ENCODE measurements at regions not wholly inside any gene's neighbourhood (a gene's known extent, or its start where the extent isn't known, plus 50 kb on each side); places are given as distances from the start of the nearest gene placed in this dataset.

DNA sequence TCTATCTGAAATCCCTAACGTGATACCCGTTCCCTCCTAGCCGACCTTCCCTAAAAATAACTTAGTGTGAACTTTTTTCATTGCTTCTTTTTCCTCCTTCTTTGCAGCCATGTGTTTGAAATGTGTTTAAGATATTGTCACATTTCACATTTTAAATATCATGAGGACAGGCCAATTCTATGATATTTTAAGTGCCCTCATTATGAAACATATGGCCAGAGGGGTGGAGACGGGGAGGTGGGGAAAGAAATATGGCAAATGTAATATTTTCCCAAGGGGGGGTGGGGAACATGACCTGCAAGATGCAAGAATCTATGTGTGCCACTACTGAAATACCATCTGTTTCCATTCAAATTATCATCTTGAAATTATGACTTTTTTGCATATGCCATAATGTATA is 1039.2 kb downstream of the AGBL1 start:
- in situ Hi-C loops (cut with HindIII; ENCODE audit: low pct_unique_long_range_greater_than_20kb, low sequenced_read_pairs) = no loop called here
- intact Hi-C loops (cut with micrococcal nuclease; ENCODE audit: unreplicated experiment) = no loop called here
- Histone ChIP-seq H3K4me3 (ENCODE audit: low read depth in 2 of 2, low read length in 2 of 2) (no peak overlapping the region), H3K27me3 (ENCODE audit: control insufficient read depth, insufficient read depth, low read length) (no peaks in the 10 kb centered on the region), H3K9me3 (ENCODE audit: control insufficient read depth, insufficient read depth, low read depth, low read length) (no peaks in the 10 kb centered on the region), H3K4me1 (ENCODE audit: control insufficient read depth, insufficient read depth, low read length) (no peaks in the 10 kb centered on the region), H3K36me3 (ENCODE audit: control insufficient read depth, insufficient read depth, low read length) (no peaks in the 10 kb centered on the region), H3K27ac (ENCODE audit: low read length) (no peak overlapping the region)
- CTCF ChIA-PET = no interaction called here
- POLR2A ChIA-PET = no interaction called here
- DNase-seq (ENCODE audit: low read depth, low spot score) (no peak), ATAC-seq (no peak)
- BruUV-seq (replicated peaks) = no TSS peak
- TF ChIP-seq, protein P1, sequence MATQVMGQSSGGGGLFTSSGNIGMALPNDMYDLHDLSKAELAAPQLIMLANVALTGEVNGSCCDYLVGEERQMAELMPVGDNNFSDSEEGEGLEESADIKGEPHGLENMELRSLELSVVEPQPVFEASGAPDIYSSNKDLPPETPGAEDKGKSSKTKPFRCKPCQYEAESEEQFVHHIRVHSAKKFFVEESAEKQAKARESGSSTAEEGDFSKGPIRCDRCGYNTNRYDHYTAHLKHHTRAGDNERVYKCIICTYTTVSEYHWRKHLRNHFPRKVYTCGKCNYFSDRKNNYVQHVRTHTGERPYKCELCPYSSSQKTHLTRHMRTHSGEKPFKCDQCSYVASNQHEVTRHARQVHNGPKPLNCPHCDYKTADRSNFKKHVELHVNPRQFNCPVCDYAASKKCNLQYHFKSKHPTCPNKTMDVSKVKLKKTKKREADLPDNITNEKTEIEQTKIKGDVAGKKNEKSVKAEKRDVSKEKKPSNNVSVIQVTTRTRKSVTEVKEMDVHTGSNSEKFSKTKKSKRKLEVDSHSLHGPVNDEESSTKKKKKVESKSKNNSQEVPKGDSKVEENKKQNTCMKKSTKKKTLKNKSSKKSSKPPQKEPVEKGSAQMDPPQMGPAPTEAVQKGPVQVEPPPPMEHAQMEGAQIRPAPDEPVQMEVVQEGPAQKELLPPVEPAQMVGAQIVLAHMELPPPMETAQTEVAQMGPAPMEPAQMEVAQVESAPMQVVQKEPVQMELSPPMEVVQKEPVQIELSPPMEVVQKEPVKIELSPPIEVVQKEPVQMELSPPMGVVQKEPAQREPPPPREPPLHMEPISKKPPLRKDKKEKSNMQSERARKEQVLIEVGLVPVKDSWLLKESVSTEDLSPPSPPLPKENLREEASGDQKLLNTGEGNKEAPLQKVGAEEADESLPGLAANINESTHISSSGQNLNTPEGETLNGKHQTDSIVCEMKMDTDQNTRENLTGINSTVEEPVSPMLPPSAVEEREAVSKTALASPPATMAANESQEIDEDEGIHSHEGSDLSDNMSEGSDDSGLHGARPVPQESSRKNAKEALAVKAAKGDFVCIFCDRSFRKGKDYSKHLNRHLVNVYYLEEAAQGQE (IDR thresholded peaks at IDR 0.05; ENCODE audit: insufficient read depth in 1 of 2, low read depth in 2 of 2, low read length in 1 of 2) = no peak
- TF ChIP-seq, protein P2, sequence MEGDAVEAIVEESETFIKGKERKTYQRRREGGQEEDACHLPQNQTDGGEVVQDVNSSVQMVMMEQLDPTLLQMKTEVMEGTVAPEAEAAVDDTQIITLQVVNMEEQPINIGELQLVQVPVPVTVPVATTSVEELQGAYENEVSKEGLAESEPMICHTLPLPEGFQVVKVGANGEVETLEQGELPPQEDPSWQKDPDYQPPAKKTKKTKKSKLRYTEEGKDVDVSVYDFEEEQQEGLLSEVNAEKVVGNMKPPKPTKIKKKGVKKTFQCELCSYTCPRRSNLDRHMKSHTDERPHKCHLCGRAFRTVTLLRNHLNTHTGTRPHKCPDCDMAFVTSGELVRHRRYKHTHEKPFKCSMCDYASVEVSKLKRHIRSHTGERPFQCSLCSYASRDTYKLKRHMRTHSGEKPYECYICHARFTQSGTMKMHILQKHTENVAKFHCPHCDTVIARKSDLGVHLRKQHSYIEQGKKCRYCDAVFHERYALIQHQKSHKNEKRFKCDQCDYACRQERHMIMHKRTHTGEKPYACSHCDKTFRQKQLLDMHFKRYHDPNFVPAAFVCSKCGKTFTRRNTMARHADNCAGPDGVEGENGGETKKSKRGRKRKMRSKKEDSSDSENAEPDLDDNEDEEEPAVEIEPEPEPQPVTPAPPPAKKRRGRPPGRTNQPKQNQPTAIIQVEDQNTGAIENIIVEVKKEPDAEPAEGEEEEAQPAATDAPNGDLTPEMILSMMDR (IDR thresholded peaks at IDR 0.05) = no peak
- no peak for TF ChIP-seq SIN3A (IDR thresholded peaks at IDR 0.05; ENCODE audit: borderline replicate concordance, insufficient read depth, low read depth, low read length)
- TF ChIP-seq POLR2AphosphoS5 (IDR thresholded peaks at IDR 0.05; ENCODE audit: low read depth, low read length) = no peak
- no peak for TF ChIP-seq TCF7L2 (IDR thresholded peaks at IDR 0.05; ENCODE audit: low read depth, low read length)

DNA sequence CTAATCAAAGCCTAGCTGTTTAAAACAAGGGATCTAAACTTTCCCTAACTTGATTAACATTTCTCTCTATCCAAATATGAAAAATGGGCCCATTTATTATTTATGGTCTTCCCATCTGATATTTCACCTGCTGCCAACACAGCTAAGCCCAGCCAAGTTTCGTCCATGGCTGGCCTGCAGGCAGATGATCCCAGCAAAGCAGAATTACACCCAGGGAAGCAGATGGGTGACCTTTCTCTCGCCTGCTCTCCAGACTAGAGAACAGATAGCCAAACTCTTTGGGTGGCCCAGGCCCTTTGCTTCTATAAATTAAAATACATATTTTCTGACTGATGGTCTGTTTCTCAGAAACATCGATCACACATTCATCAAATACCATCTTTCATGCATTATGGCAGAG is 1038.8 kb downstream of the AGBL1 start:
- intact Hi-C loops (cut with micrococcal nuclease; ENCODE audit: unreplicated experiment) (no loop called here), in situ Hi-C loops (cut with HindIII; ENCODE audit: low pct_unique_long_range_greater_than_20kb, low sequenced_read_pairs) (no loop called here)
- DNase-seq (ENCODE audit: low read depth, low spot score) (no peak), ATAC-seq (no peak)
- ChIA-PET CTCF (no interaction called here), POLR2A (no interaction called here)
- Histone ChIP-seq H3K9me3 (ENCODE audit: control insufficient read depth, insufficient read depth, low read depth, low read length) (no peaks in the 10 kb centered on the region), H3K27me3 (ENCODE audit: control insufficient read depth, insufficient read depth, low read length) (no peaks in the 10 kb centered on the region), H3K36me3 (ENCODE audit: control insufficient read depth, insufficient read depth, low read length) (no peaks in the 10 kb centered on the region), H3K4me3 (ENCODE audit: low read depth in 2 of 2, low read length in 2 of 2) (no peak overlapping the region), H3K27ac (ENCODE audit: low read length) (no peak overlapping the region), H3K4me1 (ENCODE audit: control insufficient read depth, insufficient read depth, low read length) (no peaks in the 10 kb centered on the region)
- no TSS peak for BruUV-seq (replicated peaks)
- TF ChIP-seq, protein P1 (IDR thresholded peaks at IDR 0.05; ENCODE audit: insufficient read depth in 1 of 2, low read depth in 2 of 2, low read length in 1 of 2) = no peak
- TF ChIP-seq SIN3A (IDR thresholded peaks at IDR 0.05; ENCODE audit: borderline replicate concordance, insufficient read depth, low read depth, low read length) (no peak), POLR2AphosphoS5 (IDR thresholded peaks at IDR 0.05; ENCODE audit: low read depth, low read length) (no peak), TCF7L2 (IDR thresholded peaks at IDR 0.05; ENCODE audit: low read depth, low read length) (no peak)
- TF ChIP-seq, protein P2 (IDR thresholded peaks at IDR 0.05) = no peak
